Activated naive CD4-positive, alpha-beta T cell treated with anti-CD3 and anti-CD28 coated beads, Interleukin-2, amount 50 U/mL, for 72 hours (primary cell): ENCODE measurements at regions not wholly inside any gene's neighbourhood (a gene's known extent, or its start where the extent isn't known, plus 50 kb on each side); places are given as distances from the start of the nearest gene placed in this dataset.

ENCODE experiments used
- ATAC-seq, 2 donors: fragments of 150-1000 bp; cut with Tn5 transposase; 2 replicates each; pipeline ENCODE4 v1.10.0; 2021; ENCODE audit warnings: mild to moderate bottlenecking in 2 of 2, moderate library complexity in 2 of 2
- DNase-seq, 2 donors: peaks; one replicate each; pipeline ENCODE4 v3.0.0; 2021 to 2022; ENCODE audit warnings: low spot score in 2 of 2
- H3K27ac Mint-ChIP-seq, 2 donors: one replicate each; pipeline ENCODE4 v1.8.0; 2022; ENCODE audit warnings: mild to moderate bottlenecking in 2 of 2, mixed read lengths in 2 of 2
- H3K36me3 Mint-ChIP-seq, 2 donors: one replicate each; pipeline ENCODE4 v1.8.0; 2022; ENCODE audit warnings: mixed read lengths in 2 of 2
- H3K9me3 Mint-ChIP-seq, 2 donors: one replicate each; pipeline ENCODE4 v1.8.0; 2022; ENCODE audit warnings: mixed read lengths in 2 of 2

- Mint-ChIP-seq H3K36me3 (peaks cover 0 to 11% of the 10 kb centered on the region in 2 donors), H3K9me3 (peaks cover 0 to 11% of the 10 kb centered on the region in 2 donors), H3K27ac (no peak overlapping the region)
- DNase-seq: no peak
- ATAC-seq: no peak
Measured at GRCh38 chr3:18058666-18059065, 316.2 kb upstream of the TBC1D5 start.

GRCh38 chr3:18057471-18058091, 315.1 kb upstream of the TBC1D5 start:
- H3K9me3 Mint-ChIP-seq: peaks cover 0 to 11% of the 10 kb centered on the region in 2 donors
- ATAC-seq (no peak), DNase-seq (no peak)
- no peak overlapping the region for H3K27ac Mint-ChIP-seq
- H3K36me3 Mint-ChIP-seq: peaks cover 0 to 11% of the 10 kb centered on the region in 2 donors

- Mint-ChIP-seq H3K27ac (no peak overlapping the region), H3K36me3 (peaks cover 0 to 11% of the 10 kb centered on the region in 2 donors), H3K9me3 (peaks cover 0 to 11% of the 10 kb centered on the region in 2 donors)
- DNase-seq (no peak), ATAC-seq (no peak)
Measured at GRCh38 chr3:18054625-18055024, 312.2 kb upstream of the TBC1D5 start.

- Mint-ChIP-seq H3K9me3 (peaks cover 0 to 7% of the 10 kb centered on the region in 2 donors), H3K36me3 (peaks cover 0 to 11% of the 10 kb centered on the region in 2 donors), H3K27ac (no peak overlapping the region)
- ATAC-seq: no peak
- no peak for DNase-seq
Measured at GRCh38 chr3:18051306-18051705, 308.9 kb upstream of the TBC1D5 start.

GRCh38 chr3:18049096-18049495, 306.7 kb upstream of the TBC1D5 start:
- Mint-ChIP-seq H3K9me3 (no peaks in the 10 kb centered on the region), H3K27ac (no peak overlapping the region), H3K36me3 (no peaks in the 10 kb centered on the region)
- ATAC-seq (no peak), DNase-seq (no peak)

- Mint-ChIP-seq H3K9me3 (no peaks in the 10 kb centered on the region), H3K36me3 (no peaks in the 10 kb centered on the region)
Measured at GRCh38 chr3:18047052-18047451, 304.6 kb upstream of the TBC1D5 start.

GRCh38 chr3:18046131-18046915, 303.9 kb upstream of the TBC1D5 start:
- Mint-ChIP-seq H3K36me3 (no peaks in the 10 kb centered on the region), H3K9me3 (peaks cover 0 to 2% of the 10 kb centered on the region in 2 donors), H3K27ac (no peak overlapping the region)
- ATAC-seq: no peak
- no peak for DNase-seq

More at GRCh38 chr3:18047052-18047451, 304.6 kb upstream of the TBC1D5 start:
- no peak overlapping the region for H3K27ac Mint-ChIP-seq
- DNase-seq (no peak), ATAC-seq (no peak)

GRCh38 chr3:18044971-18045880, 302.8 kb upstream of the TBC1D5 start:
- H3K36me3 Mint-ChIP-seq: no peaks in the 10 kb centered on the region
- DNase-seq (no peak), ATAC-seq (no peak)
- peaks cover 0 to 9% of the 10 kb centered on the region in 2 donors for H3K9me3 Mint-ChIP-seq
- H3K27ac Mint-ChIP-seq: no peak overlapping the region

GRCh38 chr3:18044191-18044590, 301.8 kb upstream of the TBC1D5 start:
- Mint-ChIP-seq H3K36me3 (no peaks in the 10 kb centered on the region), H3K27ac (no peak overlapping the region), H3K9me3 (peaks cover 0 to 9% of the 10 kb centered on the region in 2 donors)
- DNase-seq: no peak
- no peak for ATAC-seq

GRCh38 chr3:18036450-18036815, 294.0 kb upstream of the TBC1D5 start:
- Mint-ChIP-seq H3K27ac (no peak overlapping the region), H3K36me3 (no peaks in the 10 kb centered on the region), H3K9me3 (peaks cover 0 to 8% of the 10 kb centered on the region in 2 donors)
- DNase-seq: no peak
- ATAC-seq: no peak

- H3K36me3 Mint-ChIP-seq: no peaks in the 10 kb centered on the region
- no peak overlapping the region for H3K27ac Mint-ChIP-seq
- H3K9me3 Mint-ChIP-seq: peaks cover 0 to 2% of the 10 kb centered on the region in 2 donors
- DNase-seq (no peak), ATAC-seq (no peak)
Measured at GRCh38 chr3:18035641-18036449, 293.4 kb upstream of the TBC1D5 start.

GRCh38 chr3:18033581-18034108, 291.2 kb upstream of the TBC1D5 start:
- DNase-seq (no peak), ATAC-seq (no peak)
- Mint-ChIP-seq H3K9me3 (no peaks in the 10 kb centered on the region), H3K36me3 (no peaks in the 10 kb centered on the region), H3K27ac (no peak overlapping the region)

GRCh38 chr3:18030371-18030870, 288.0 kb upstream of the TBC1D5 start:
- H3K9me3 Mint-ChIP-seq: no peaks in the 10 kb centered on the region
- ATAC-seq (no peak), DNase-seq (no peak)
- no peaks in the 10 kb centered on the region for H3K36me3 Mint-ChIP-seq
- no peak overlapping the region for H3K27ac Mint-ChIP-seq

GRCh38 chr3:18027161-18027939, 284.9 kb upstream of the TBC1D5 start:
- Mint-ChIP-seq H3K9me3 (no peaks in the 10 kb centered on the region), H3K36me3 (no peaks in the 10 kb centered on the region), H3K27ac (no peak overlapping the region)
- ATAC-seq: no peak
- no peak for DNase-seq

- DNase-seq (no peak), ATAC-seq (no peak)
- H3K27ac Mint-ChIP-seq: no peak overlapping the region
- H3K9me3 Mint-ChIP-seq: no peaks in the 10 kb centered on the region
- no peaks in the 10 kb centered on the region for H3K36me3 Mint-ChIP-seq
Measured at GRCh38 chr3:18024715-18025114, 282.3 kb upstream of the TBC1D5 start.
